Astrocyte (in vitro differentiated cells and primary cell): ENCODE measurements at regions not wholly inside any gene's neighbourhood (a gene's known extent, or its start where the extent isn't known, plus 50 kb on each side); places are given as distances from the start of the nearest gene placed in this dataset.

Source experiments
- DNase-seq: peaks from one replicate; pipeline ENCODE4 v3.0.0-alpha.2; 2010; ENCODE audit warnings: low read depth
- FAIRE-seq: peaks from 2 replicates; lab custom pipeline; 2011; peaks lifted over from hg19 to GRCh38; lab: Jason Lieb, UNC
- H2AFZ ChIP-seq: 2 replicates; pipeline ENCODE4 v1.6.0; 2012; ENCODE audit warnings: low read depth, low read length, inconsistent platforms
- H3K27ac ChIP-seq: 2 replicates; pipeline ENCODE4 v1.5.1; 2011; ENCODE audit warnings: low read depth, low read length, inconsistent platforms
- H3K27me3 ChIP-seq: 2 replicates; pipeline ENCODE4 v1.6.0; 2011; ENCODE audit warnings: low read length, inconsistent platforms; ENCODE audit not compliant: insufficient read depth
- H3K36me3 ChIP-seq: 2 replicates; pipeline ENCODE4 v1.5.1; 2011; ENCODE audit warnings: low read length, inconsistent platforms; ENCODE audit not compliant: insufficient read depth
- H3K4me1 ChIP-seq: 2 replicates; pipeline ENCODE4 v1.5.1; 2011; ENCODE audit warnings: low read length, inconsistent platforms; ENCODE audit not compliant: insufficient read depth
- H3K4me2 ChIP-seq: 2 replicates; pipeline ENCODE4 v1.6.0; 2012; ENCODE audit warnings: low read length, inconsistent platforms
- H3K4me3 ChIP-seq: 2 replicates; pipeline ENCODE4 v1.5.1; 2011; ENCODE audit warnings: low read depth, mild to moderate bottlenecking, low read length, inconsistent platforms; ENCODE audit not compliant: insufficient read depth
- H3K79me2 ChIP-seq: 2 replicates; pipeline ENCODE4 v1.6.0; 2012; ENCODE audit warnings: mild to moderate bottlenecking, low read length, inconsistent platforms; ENCODE audit not compliant: insufficient read depth
- H3K9ac ChIP-seq: 2 replicates; pipeline ENCODE4 v1.6.0; 2012; ENCODE audit warnings: mild to moderate bottlenecking, low read length, inconsistent platforms
- H3K9me3 ChIP-seq: 2 replicates; pipeline ENCODE4 v1.5.1; 2012; ENCODE audit warnings: low read depth, mild to moderate bottlenecking, low read length, inconsistent platforms; ENCODE audit not compliant: insufficient read depth
- H4K20me1 ChIP-seq: 2 replicates; pipeline ENCODE4 v1.6.0; 2012; ENCODE audit warnings: low read length, inconsistent platforms; ENCODE audit not compliant: insufficient read depth
- H3K27ac Mint-ChIP-seq: one replicate; pipeline ENCODE4 v1.8.0; 2021; ENCODE audit warnings: mild to moderate bottlenecking, mixed read lengths; ENCODE audit not compliant: unreplicated experiment
- H3K27me3 Mint-ChIP-seq: one replicate; pipeline ENCODE4 v1.8.0; 2021; ENCODE audit warnings: low read depth, mixed read lengths; ENCODE audit not compliant: unreplicated experiment
- H3K36me3 Mint-ChIP-seq: one replicate; pipeline ENCODE4 v1.8.0; 2021; ENCODE audit warnings: low read depth, mixed read lengths; ENCODE audit not compliant: unreplicated experiment
- H3K4me1 Mint-ChIP-seq: one replicate; pipeline ENCODE4 v1.8.0; 2021; ENCODE audit warnings: low read depth, mixed read lengths; ENCODE audit not compliant: unreplicated experiment
- H3K4me3 Mint-ChIP-seq: one replicate; pipeline ENCODE4 v1.8.0; 2021; ENCODE audit warnings: mild to moderate bottlenecking, moderate library complexity, mixed read lengths; ENCODE audit not compliant: unreplicated experiment
- H3K9me3 Mint-ChIP-seq: one replicate; pipeline ENCODE4 v1.8.0; 2021; ENCODE audit warnings: mild to moderate bottlenecking, mixed read lengths; ENCODE audit not compliant: unreplicated experiment
- CTCF ChIP-seq: IDR thresholded peaks from 2 replicates; pipeline ENCODE4 v1.5.1; 2011; ENCODE audit warnings: low read depth, mild to moderate bottlenecking, inconsistent platforms, low read length, moderate library complexity; ENCODE audit not compliant: insufficient read depth
- EZH2 ChIP-seq: IDR thresholded peaks from 2 replicates; pipeline ENCODE4 v1.6.1; 2012; ENCODE audit warnings: mild to moderate bottlenecking, low read length, inconsistent platforms; ENCODE audit not compliant: insufficient read depth

- Histone ChIP-seq H2AFZ (no peak overlapping the region), H3K4me2 (no peak overlapping the region), H3K36me3 (no peaks in the 10 kb centered on the region), H3K4me1 (no peaks in the 10 kb centered on the region), H3K9me3 (no peaks in the 10 kb centered on the region), H3K27me3 (peaks cover 2% of the 10 kb centered on the region), H3K79me2 (no peaks in the 10 kb centered on the region), H3K4me3 (no peak overlapping the region), H4K20me1 (no peaks in the 10 kb centered on the region), H3K9ac (no peak overlapping the region), H3K27ac (no peak overlapping the region)
- no peak for TF ChIP-seq EZH2
- TF ChIP-seq CTCF, result no peak
- Mint-ChIP-seq H3K4me3 (no peak overlapping the region), H3K36me3 (no peaks in the 10 kb centered on the region), H3K27me3 (peaks cover 3% of the 10 kb centered on the region), H3K9me3 (peaks cover 2% of the 10 kb centered on the region), H3K4me1 (peaks cover 5% of the 10 kb centered on the region), H3K27ac (no peak overlapping the region)
- DNase-seq, result no peak
- no peak for FAIRE-seq
Measured at GRCh38 chr6:4521070-4521469, 255.1 kb upstream of the CDYL start.

DNA sequence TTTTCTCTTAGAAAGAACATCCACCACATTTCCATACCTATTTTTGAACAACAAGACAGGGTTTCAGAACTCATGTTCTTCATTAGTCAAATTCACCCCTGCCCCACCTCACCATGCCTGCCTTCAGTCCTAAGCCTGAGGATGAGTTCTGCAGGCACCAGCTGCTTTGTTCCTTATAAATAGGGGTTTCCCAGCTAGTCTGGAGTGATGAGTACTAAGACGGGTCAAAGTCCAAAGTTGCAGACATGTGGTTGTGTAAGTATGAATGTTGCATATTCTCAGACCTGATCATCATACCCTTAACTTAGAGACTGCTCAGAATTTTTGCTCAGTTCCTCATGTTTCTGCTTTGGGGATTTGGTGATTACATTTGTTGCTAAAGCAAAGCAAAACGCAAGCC is 257.7 kb upstream of the CDYL start:
- Mint-ChIP-seq H3K4me3 (no peak overlapping the region), H3K9me3 (peaks cover 2% of the 10 kb centered on the region), H3K27ac (peak overlapping the region; percentile 12), H3K36me3 (no peaks in the 10 kb centered on the region), H3K4me1 (peaks cover 8% of the 10 kb centered on the region), H3K27me3 (peaks cover 7% of the 10 kb centered on the region)
- TF ChIP-seq EZH2 (no peak), CTCF (no peak)
- H3K4me1 ChIP-seq, result no peaks in the 10 kb centered on the region
- no peak overlapping the region for H3K4me2 ChIP-seq
- no peak overlapping the region for H2AFZ ChIP-seq
- no peaks in the 10 kb centered on the region for H3K9me3 ChIP-seq
- no peak overlapping the region for H3K27ac ChIP-seq
- no peaks in the 10 kb centered on the region for H3K36me3 ChIP-seq
- no peak overlapping the region for H3K9ac ChIP-seq
- peak; percentile 50 for DNase-seq
- FAIRE-seq, result no peak
- peaks cover 2% of the 10 kb centered on the region for H3K27me3 ChIP-seq
- H4K20me1 ChIP-seq, result no peaks in the 10 kb centered on the region
- no peaks in the 10 kb centered on the region for H3K79me2 ChIP-seq
- H3K4me3 ChIP-seq, result no peak overlapping the region

DNA sequence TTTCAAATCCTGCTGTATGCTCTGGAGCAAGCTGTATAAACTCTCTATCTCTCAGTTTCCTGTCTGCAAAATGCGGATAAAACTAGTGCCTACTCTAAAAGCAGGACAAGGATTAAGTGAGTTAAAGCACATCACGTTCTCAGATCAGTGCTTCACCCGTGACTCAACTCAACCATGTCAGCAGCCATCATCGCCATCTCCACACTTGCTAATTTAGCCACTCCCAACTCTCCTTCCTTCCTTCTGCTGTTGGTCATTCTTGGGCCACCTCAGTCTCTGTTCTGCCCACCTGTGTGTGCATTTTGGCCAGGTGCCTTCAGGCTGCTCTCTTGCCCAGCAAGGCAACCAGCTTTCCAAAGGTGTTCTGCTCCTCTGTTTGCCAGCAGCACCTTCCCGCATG is 260.0 kb upstream of the CDYL start:
- Mint-ChIP-seq H3K27me3 (peaks cover 20% of the 10 kb centered on the region), H3K4me3 (no peak overlapping the region), H3K4me1 (peaks cover 8% of the 10 kb centered on the region), H3K27ac (peak overlapping the region; percentile 18), H3K9me3 (peaks cover 2% of the 10 kb centered on the region), H3K36me3 (peaks cover 3% of the 10 kb centered on the region)
- no peak for DNase-seq
- Histone ChIP-seq H3K27me3 (peaks cover 2% of the 10 kb centered on the region), H3K9me3 (no peaks in the 10 kb centered on the region), H4K20me1 (no peaks in the 10 kb centered on the region), H3K4me2 (no peak overlapping the region), H3K36me3 (no peaks in the 10 kb centered on the region), H2AFZ (no peak overlapping the region), H3K27ac (no peak overlapping the region), H3K4me1 (no peaks in the 10 kb centered on the region), H3K79me2 (no peaks in the 10 kb centered on the region), H3K4me3 (no peak overlapping the region), H3K9ac (no peak overlapping the region)
- TF ChIP-seq CTCF (no peak), EZH2 (no peak)
- no peak for FAIRE-seq
